ENCODE measurements at regions not wholly inside any gene's neighbourhood (a gene's known extent, or its start where the extent isn't known, plus 50 kb on each side); places are given as distances from the start of the nearest gene placed in this dataset.

- H3K36me3 Mint-ChIP-seq (ENCODE audit: low read depth): no peaks in the 10 kb centered on the region
- H3K4me3 Mint-ChIP-seq: no peak overlapping the region
- H3K27ac Mint-ChIP-seq: no peak overlapping the region
- H3K4me1 Mint-ChIP-seq (ENCODE audit: low read depth): no peaks in the 10 kb centered on the region
- peaks cover 10% of the 10 kb centered on the region; the same call in 1 of the 2 replicates for H3K9me3 Mint-ChIP-seq
- no peaks in the 10 kb centered on the region; the same call in 1 of the 2 replicates for H3K27me3 Mint-ChIP-seq (ENCODE audit: insufficient read depth)
- no peak for DNase-seq
- no peak for TF ChIP-seq CTCF (IDR thresholded peaks at IDR 0.05)
Observed at GRCh38 chr15:91710080-91710698, 143.3 kb upstream of the SLCO3A1 start.

- no peak for TF ChIP-seq CTCF (IDR thresholded peaks at IDR 0.05)
- Mint-ChIP-seq H3K9me3 (peaks cover 13% of the 10 kb centered on the region; the same call in 1 of the 2 replicates), H3K4me3 (no peak overlapping the region), H3K36me3 (ENCODE audit: low read depth) (no peaks in the 10 kb centered on the region), H3K27ac (no peak overlapping the region), H3K27me3 (ENCODE audit: insufficient read depth) (no peaks in the 10 kb centered on the region; the same call in 1 of the 2 replicates), H3K4me1 (ENCODE audit: low read depth) (no peaks in the 10 kb centered on the region)
- no peak for DNase-seq
Observed at GRCh38 chr15:91711384-91712033, 142.0 kb upstream of the SLCO3A1 start.

GRCh38 chr15:91712286-91712685 is 141.2 kb upstream of the SLCO3A1 start:
- Mint-ChIP-seq H3K9me3 (peaks cover 13% of the 10 kb centered on the region; the same call in 1 of the 2 replicates), H3K27me3 (ENCODE audit: insufficient read depth) (no peaks in the 10 kb centered on the region; the same call in 1 of the 2 replicates), H3K27ac (no peak overlapping the region), H3K4me3 (no peak overlapping the region), H3K4me1 (ENCODE audit: low read depth) (no peaks in the 10 kb centered on the region), H3K36me3 (ENCODE audit: low read depth) (no peaks in the 10 kb centered on the region)
- DNase-seq: no peak
- TF ChIP-seq CTCF (IDR thresholded peaks at IDR 0.05): no peak

GRCh38 chr15:91716536-91716935 is 137.0 kb upstream of the SLCO3A1 start:
- Mint-ChIP-seq H3K27ac (no peak overlapping the region), H3K27me3 (ENCODE audit: insufficient read depth) (no peaks in the 10 kb centered on the region), H3K4me1 (ENCODE audit: low read depth) (no peaks in the 10 kb centered on the region), H3K36me3 (ENCODE audit: low read depth) (no peaks in the 10 kb centered on the region), H3K4me3 (no peak overlapping the region), H3K9me3 (peaks cover 24% of the 10 kb centered on the region)
- no peak for DNase-seq
- no peak for TF ChIP-seq CTCF (IDR thresholded peaks at IDR 0.05)

- H3K36me3 Mint-ChIP-seq (ENCODE audit: low read depth): no peaks in the 10 kb centered on the region
Observed at GRCh38 chr15:91717811-91718210, 135.7 kb upstream of the SLCO3A1 start.

More at GRCh38 chr15:91717811-91718210, 135.7 kb upstream of the SLCO3A1 start:
- Mint-ChIP-seq H3K9me3 (peaks cover 29% of the 10 kb centered on the region), H3K27me3 (ENCODE audit: insufficient read depth) (no peaks in the 10 kb centered on the region), H3K27ac (no peak overlapping the region), H3K4me3 (no peak overlapping the region), H3K4me1 (ENCODE audit: low read depth) (no peaks in the 10 kb centered on the region)
- TF ChIP-seq CTCF (IDR thresholded peaks at IDR 0.05): no peak
- no peak for DNase-seq

Data from HFFc6 (cell line).